ENCODE measurements at regions not wholly inside any gene's neighbourhood (a gene's known extent, or its start where the extent isn't known, plus 50 kb on each side); places are given as distances from the start of the nearest gene placed in this dataset.

DNA sequence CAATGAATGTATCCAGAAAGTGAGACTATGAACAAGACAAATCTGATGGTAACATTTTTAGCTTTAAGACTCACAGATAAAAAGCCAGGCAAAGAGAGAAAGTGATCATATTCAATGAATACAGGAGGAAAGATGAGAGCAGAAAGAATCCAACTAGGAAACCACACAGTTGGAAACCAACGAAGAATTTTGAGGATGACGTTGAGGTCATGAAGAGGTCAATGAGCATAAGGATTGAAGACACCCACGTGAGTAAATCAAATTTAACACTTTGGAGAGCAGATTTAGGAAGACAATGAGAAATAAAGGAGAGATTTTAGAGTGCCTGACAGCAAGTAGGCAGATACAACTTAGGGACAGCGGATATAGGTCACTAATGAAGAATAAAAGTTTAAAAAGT is 948.1 kb downstream of the KCNJ2 start:
- Mint-ChIP-seq H3K27me3 (no peaks in the 10 kb centered on the region), H3K36me3 (no peaks in the 10 kb centered on the region), H3K4me3 (no peak overlapping the region), H3K4me1 (no peaks in the 10 kb centered on the region), H3K27ac (no peak overlapping the region), H3K9me3 (peaks cover 0 to 19% (median 6%) of the 10 kb centered on the region in 5 donors)
- H3K9me3 ChIP-seq (ENCODE audit: low read length) = no peaks in the 10 kb centered on the region
- H3K4me1 ChIP-seq (ENCODE audit: insufficient read depth, low read length) = no peaks in the 10 kb centered on the region
- H3K36me3 ChIP-seq (ENCODE audit: insufficient read depth, low read length) = no peaks in the 10 kb centered on the region
- no peak overlapping the region for H3K4me3 ChIP-seq (ENCODE audit: low read length)
- H3K27ac ChIP-seq (ENCODE audit: low read depth, low read length) = no peak overlapping the region
- no peaks in the 10 kb centered on the region for H3K27me3 ChIP-seq (ENCODE audit: insufficient read depth, low read length, poor library complexity, severe bottlenecking)
- DNase-seq = no peak
- ChIA-PET POLR2A (no interaction called here), CTCF (no interaction called here)

DNA sequence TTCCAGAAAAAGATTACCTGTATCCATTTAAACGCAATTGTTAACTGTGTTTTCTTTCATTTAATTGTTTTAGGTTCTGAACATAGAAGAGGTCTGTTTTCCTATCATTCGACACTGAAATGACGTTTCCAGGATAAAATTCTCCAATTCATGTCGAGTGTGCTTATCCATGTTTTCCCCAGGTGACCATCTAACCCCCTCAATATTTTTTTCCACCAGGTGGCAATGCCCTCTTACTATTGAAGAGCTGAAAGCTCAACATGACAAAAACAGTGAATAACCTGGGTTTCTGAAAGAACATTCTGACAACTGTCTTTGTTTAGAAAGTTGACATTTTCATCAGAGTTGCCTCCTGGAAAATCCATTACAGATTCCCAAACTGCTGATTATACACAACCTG is 948.7 kb downstream of the KCNJ2 start:
- peaks cover 0 to 19% (median 10%) of the 10 kb centered on the region in 5 donors for H3K9me3 Mint-ChIP-seq

DNA sequence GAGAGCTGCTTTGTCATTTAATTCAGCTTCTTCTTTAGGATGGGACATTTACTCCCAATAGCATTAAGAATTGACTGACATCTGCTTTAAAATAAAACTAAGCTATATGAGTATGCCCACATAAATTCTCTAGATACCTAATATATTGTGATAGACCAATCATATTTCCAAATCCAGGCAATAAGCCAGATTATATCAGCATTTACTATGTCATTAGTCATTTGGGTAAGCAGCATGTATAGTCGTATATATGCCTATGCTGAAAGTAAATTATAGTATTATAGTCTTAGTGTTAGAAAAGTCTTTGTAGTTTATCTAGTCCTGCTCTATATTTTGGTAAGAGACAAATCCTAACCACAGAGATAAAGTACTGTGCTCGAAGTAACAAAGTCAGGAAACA is 958.1 kb downstream of the KCNJ2 start:
- Histone ChIP-seq H3K9me3 (ENCODE audit: low read length) (no peaks in the 10 kb centered on the region), H3K36me3 (ENCODE audit: insufficient read depth, low read length) (no peaks in the 10 kb centered on the region), H3K27ac (ENCODE audit: low read depth, low read length) (no peak overlapping the region), H3K4me3 (ENCODE audit: low read length) (no peak overlapping the region), H3K27me3 (ENCODE audit: insufficient read depth, low read length, poor library complexity, severe bottlenecking) (no peaks in the 10 kb centered on the region), H3K4me1 (ENCODE audit: insufficient read depth, low read length) (no peaks in the 10 kb centered on the region)
- CTCF ChIA-PET = no interaction called here
- Mint-ChIP-seq H3K4me3 (no peak overlapping the region), H3K9me3 (peaks cover 2 to 9% (median 4%) of the 10 kb centered on the region in 5 donors), H3K27ac (no peak overlapping the region), H3K4me1 (no peaks in the 10 kb centered on the region), H3K36me3 (no peaks in the 10 kb centered on the region), H3K27me3 (no peaks in the 10 kb centered on the region)
- no peak for DNase-seq
- POLR2A ChIA-PET = no interaction called here

More for the DNA sequence above, 948.7 kb downstream of the KCNJ2 start:
- Mint-ChIP-seq H3K36me3 (no peaks in the 10 kb centered on the region), H3K4me3 (no peak overlapping the region), H3K4me1 (no peaks in the 10 kb centered on the region), H3K27me3 (no peaks in the 10 kb centered on the region), H3K27ac (no peak overlapping the region)
- no peak overlapping the region for H3K4me3 ChIP-seq (ENCODE audit: low read length)
- H3K27ac ChIP-seq (ENCODE audit: low read depth, low read length) = no peak overlapping the region
- H3K9me3 ChIP-seq (ENCODE audit: low read length) = no peaks in the 10 kb centered on the region
- ChIA-PET POLR2A (no interaction called here), CTCF (no interaction called here)
- H3K27me3 ChIP-seq (ENCODE audit: insufficient read depth, low read length, poor library complexity, severe bottlenecking) = no peaks in the 10 kb centered on the region
- DNase-seq = no peak
- no peaks in the 10 kb centered on the region for H3K4me1 ChIP-seq (ENCODE audit: insufficient read depth, low read length)
- H3K36me3 ChIP-seq (ENCODE audit: insufficient read depth, low read length) = no peaks in the 10 kb centered on the region

DNA sequence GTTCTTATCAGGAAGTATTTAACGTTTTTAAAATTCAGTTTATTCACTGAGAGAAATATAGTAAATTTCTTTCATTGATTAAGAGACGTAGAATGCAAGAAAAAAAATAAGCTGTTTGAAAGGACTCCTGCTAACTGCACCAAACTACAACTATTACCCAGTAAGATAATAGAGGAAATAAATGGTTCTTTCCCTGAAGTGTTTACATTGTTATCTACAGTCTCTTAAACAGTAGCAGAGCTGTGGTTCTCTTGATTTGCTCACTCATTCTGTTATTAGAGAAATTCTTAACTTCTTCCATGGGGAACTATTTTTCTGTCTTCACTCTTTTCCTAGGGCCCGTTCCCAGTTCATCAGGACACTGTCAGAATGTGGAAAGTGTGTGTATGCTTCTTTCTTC is 973.0 kb downstream of the KCNJ2 start:
- Mint-ChIP-seq H3K9me3 (peaks cover 2 to 40% (median 5%) of the 10 kb centered on the region in 5 donors), H3K4me3 (no peak overlapping the region), H3K36me3 (no peaks in the 10 kb centered on the region), H3K4me1 (no peaks in the 10 kb centered on the region), H3K27me3 (no peaks in the 10 kb centered on the region), H3K27ac (no peak overlapping the region)
- Histone ChIP-seq H3K27ac (ENCODE audit: low read depth, low read length) (no peak overlapping the region), H3K4me3 (ENCODE audit: low read length) (no peak overlapping the region), H3K4me1 (ENCODE audit: insufficient read depth, low read length) (no peaks in the 10 kb centered on the region), H3K36me3 (ENCODE audit: insufficient read depth, low read length) (no peaks in the 10 kb centered on the region), H3K9me3 (ENCODE audit: low read length) (no peaks in the 10 kb centered on the region), H3K27me3 (ENCODE audit: insufficient read depth, low read length, poor library complexity, severe bottlenecking) (no peaks in the 10 kb centered on the region)
- CTCF ChIA-PET = no interaction called here
- POLR2A ChIA-PET = no interaction called here
- no peak for DNase-seq

DNA sequence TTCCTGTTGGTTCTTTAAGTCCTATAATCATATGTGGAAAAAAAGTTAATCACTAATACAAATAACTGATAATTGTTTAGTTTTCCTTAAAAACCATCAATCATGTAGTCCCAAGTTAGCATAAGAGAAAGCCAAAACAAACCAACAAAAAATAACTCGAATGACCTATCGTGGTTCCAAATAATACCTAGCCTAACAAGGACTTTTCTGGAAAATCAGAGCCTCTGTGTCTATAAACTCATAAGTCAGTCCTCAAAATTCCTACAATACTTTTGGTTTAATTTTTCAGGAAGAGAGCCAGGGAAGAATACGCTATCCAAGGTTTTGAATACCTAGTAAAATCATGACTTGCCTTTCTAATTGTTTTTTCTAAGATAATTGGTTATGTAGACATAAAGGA is 975.3 kb upstream of the SOX9 start:
- no peak overlapping the region for H3K4me3 Mint-ChIP-seq
- no peak overlapping the region for H3K27ac Mint-ChIP-seq
- Histone ChIP-seq H3K9me3 (ENCODE audit: low read length) (no peaks in the 10 kb centered on the region), H3K4me1 (ENCODE audit: insufficient read depth, low read length) (no peaks in the 10 kb centered on the region), H3K4me3 (ENCODE audit: low read length) (no peak overlapping the region), H3K36me3 (ENCODE audit: insufficient read depth, low read length) (no peaks in the 10 kb centered on the region), H3K27ac (ENCODE audit: low read depth, low read length) (no peak overlapping the region), H3K27me3 (ENCODE audit: insufficient read depth, low read length, poor library complexity, severe bottlenecking) (no peaks in the 10 kb centered on the region)
- no peak for DNase-seq
- ChIA-PET CTCF (no interaction called here), POLR2A (no interaction called here)
- peaks cover 0 to 40% (median 2%) of the 10 kb centered on the region in 5 donors for H3K9me3 Mint-ChIP-seq
- H3K4me1 Mint-ChIP-seq = no peaks in the 10 kb centered on the region
- H3K36me3 Mint-ChIP-seq = no peaks in the 10 kb centered on the region
- no peaks in the 10 kb centered on the region for H3K27me3 Mint-ChIP-seq

DNA sequence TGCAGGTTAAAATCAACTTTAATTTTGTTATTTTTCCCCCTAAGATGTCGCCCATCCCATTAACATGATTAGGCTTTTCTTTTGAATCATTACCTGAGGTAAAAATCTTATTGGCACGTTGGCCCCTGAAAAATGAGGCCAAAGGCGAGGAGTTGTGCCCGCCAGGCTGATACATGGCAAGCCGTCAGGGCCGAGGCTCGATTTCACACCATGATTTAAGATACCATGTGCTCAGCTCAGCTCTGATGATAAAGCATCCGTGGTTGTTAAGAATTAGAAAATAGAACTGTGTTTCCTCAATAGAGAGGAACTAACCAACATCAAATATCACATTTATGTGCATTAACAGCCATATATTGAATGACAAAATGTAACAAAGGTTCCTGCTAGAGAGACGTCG is 972.9 kb upstream of the SOX9 start:
- no peaks in the 10 kb centered on the region for H3K27me3 ChIP-seq (ENCODE audit: insufficient read depth, low read length, poor library complexity, severe bottlenecking)

DNA sequence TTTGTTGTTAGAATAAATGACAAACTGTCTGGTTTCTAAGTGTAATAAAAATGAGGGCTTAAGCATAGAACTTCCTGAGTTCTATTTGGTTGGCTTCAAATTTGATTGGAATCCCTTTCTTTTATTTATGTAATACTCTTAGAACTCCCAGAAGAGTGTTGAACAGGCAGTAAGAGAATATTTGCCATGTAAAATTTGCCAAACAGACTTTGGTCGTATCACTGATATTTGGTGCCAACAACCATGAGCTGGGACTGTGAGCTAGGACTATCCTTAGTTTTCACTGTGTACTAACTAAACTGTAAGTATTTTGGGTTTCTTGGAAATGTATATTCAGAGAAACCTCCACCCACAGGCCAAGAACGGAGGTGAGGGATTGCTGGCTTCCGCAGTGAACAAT is 971.2 kb upstream of the SOX9 start:
- no peaks in the 10 kb centered on the region for H3K4me1 ChIP-seq (ENCODE audit: insufficient read depth, low read length)
- H3K27ac ChIP-seq (ENCODE audit: low read depth, low read length) = no peak overlapping the region
- no peaks in the 10 kb centered on the region for H3K9me3 ChIP-seq (ENCODE audit: low read length)
- no peak overlapping the region for H3K4me3 ChIP-seq (ENCODE audit: low read length)
- Mint-ChIP-seq H3K36me3 (no peaks in the 10 kb centered on the region), H3K27me3 (no peaks in the 10 kb centered on the region), H3K4me1 (no peaks in the 10 kb centered on the region), H3K27ac (no peak overlapping the region), H3K9me3 (peaks cover 2 to 21% (median 3%) of the 10 kb centered on the region in 5 donors), H3K4me3 (no peak overlapping the region)
- H3K27me3 ChIP-seq (ENCODE audit: insufficient read depth, low read length, poor library complexity, severe bottlenecking) = no peaks in the 10 kb centered on the region
- DNase-seq = no peak
- CTCF ChIA-PET = no interaction called here
- POLR2A ChIA-PET = no interaction called here
- H3K36me3 ChIP-seq (ENCODE audit: insufficient read depth, low read length) = no peaks in the 10 kb centered on the region

More for the DNA sequence above, 972.9 kb upstream of the SOX9 start:
- Histone ChIP-seq H3K4me1 (ENCODE audit: insufficient read depth, low read length) (no peaks in the 10 kb centered on the region), H3K9me3 (ENCODE audit: low read length) (no peaks in the 10 kb centered on the region), H3K36me3 (ENCODE audit: insufficient read depth, low read length) (no peaks in the 10 kb centered on the region), H3K27ac (ENCODE audit: low read depth, low read length) (no peak overlapping the region), H3K4me3 (ENCODE audit: low read length) (no peak overlapping the region)
- no peak overlapping the region for H3K4me3 Mint-ChIP-seq
- ChIA-PET CTCF (no interaction called here), POLR2A (no interaction called here)
- peaks cover 0 to 22% (median 4%) of the 10 kb centered on the region in 5 donors for H3K9me3 Mint-ChIP-seq
- no peaks in the 10 kb centered on the region for H3K4me1 Mint-ChIP-seq
- H3K27me3 Mint-ChIP-seq = no peaks in the 10 kb centered on the region
- no peaks in the 10 kb centered on the region for H3K36me3 Mint-ChIP-seq
- no peak overlapping the region for H3K27ac Mint-ChIP-seq
- no peak for DNase-seq

DNA sequence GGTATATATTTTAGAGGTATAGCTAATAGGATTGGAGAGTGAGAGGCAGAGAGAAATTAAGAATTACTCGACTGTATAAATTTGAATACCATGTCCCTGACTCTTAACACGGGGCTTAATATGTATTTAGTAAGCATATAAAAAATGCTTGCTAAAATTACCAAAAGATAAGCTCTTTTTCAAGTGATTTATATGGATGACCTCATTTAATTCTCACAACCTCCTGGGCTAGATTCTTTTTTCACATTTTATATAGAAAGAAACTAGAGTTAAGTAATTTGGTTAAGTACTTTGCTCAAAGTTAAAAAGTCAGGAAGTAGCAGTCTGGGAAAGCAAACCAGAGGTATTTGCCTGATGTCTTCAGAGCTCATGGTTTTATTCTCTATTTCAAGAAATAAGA is 963.5 kb upstream of the SOX9 start:
- H3K27me3 Mint-ChIP-seq = no peaks in the 10 kb centered on the region
- DNase-seq = no peak
- H3K27ac ChIP-seq (ENCODE audit: low read depth, low read length) = no peak overlapping the region
- no peaks in the 10 kb centered on the region for H3K9me3 ChIP-seq (ENCODE audit: low read length)
- peaks cover 2 to 11% (median 8%) of the 10 kb centered on the region in 5 donors for H3K9me3 Mint-ChIP-seq
- H3K36me3 Mint-ChIP-seq = no peaks in the 10 kb centered on the region
- H3K4me1 ChIP-seq (ENCODE audit: insufficient read depth, low read length) = no peaks in the 10 kb centered on the region
- H3K36me3 ChIP-seq (ENCODE audit: insufficient read depth, low read length) = no peaks in the 10 kb centered on the region
- CTCF ChIA-PET = no interaction called here
- H3K4me1 Mint-ChIP-seq = no peaks in the 10 kb centered on the region
- no peaks in the 10 kb centered on the region for H3K27me3 ChIP-seq (ENCODE audit: insufficient read depth, low read length, poor library complexity, severe bottlenecking)
- H3K4me3 ChIP-seq (ENCODE audit: low read length) = no peak overlapping the region
- H3K27ac Mint-ChIP-seq = no peak overlapping the region
- no peak overlapping the region for H3K4me3 Mint-ChIP-seq
- POLR2A ChIA-PET = no interaction called here

DNA sequence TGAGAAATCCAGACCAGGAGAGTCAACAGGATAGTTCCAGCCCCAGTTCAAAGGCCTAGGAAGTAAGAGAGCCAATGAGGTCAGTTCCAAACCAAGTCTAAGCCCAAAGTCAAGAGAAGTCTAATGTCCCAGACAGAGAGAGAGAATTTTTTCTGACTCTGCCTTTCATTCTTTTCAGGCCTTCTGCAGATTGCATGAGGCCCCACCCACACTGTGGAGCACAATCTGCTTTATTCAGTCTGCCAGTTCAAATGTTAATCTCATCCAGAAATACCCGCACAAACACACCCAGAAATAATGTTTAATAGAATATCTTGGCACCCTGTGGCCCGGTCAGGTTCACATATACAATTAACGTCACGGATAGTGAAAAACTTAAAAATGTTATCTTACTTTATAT is 962.4 kb upstream of the SOX9 start:
- H3K27ac ChIP-seq (ENCODE audit: low read depth, low read length) = no peak overlapping the region
- Mint-ChIP-seq H3K36me3 (no peaks in the 10 kb centered on the region), H3K27me3 (no peaks in the 10 kb centered on the region), H3K4me1 (no peaks in the 10 kb centered on the region), H3K27ac (no peak overlapping the region), H3K4me3 (no peak overlapping the region), H3K9me3 (peaks cover 2 to 11% (median 8%) of the 10 kb centered on the region in 5 donors)
- POLR2A ChIA-PET = no interaction called here
- H3K4me1 ChIP-seq (ENCODE audit: insufficient read depth, low read length) = no peaks in the 10 kb centered on the region
- H3K9me3 ChIP-seq (ENCODE audit: low read length) = no peaks in the 10 kb centered on the region
- no peaks in the 10 kb centered on the region for H3K36me3 ChIP-seq (ENCODE audit: insufficient read depth, low read length)
- no peak overlapping the region for H3K4me3 ChIP-seq (ENCODE audit: low read length)
- CTCF ChIA-PET = no interaction called here
- H3K27me3 ChIP-seq (ENCODE audit: insufficient read depth, low read length, poor library complexity, severe bottlenecking) = no peaks in the 10 kb centered on the region
- no peak for DNase-seq

Measured in CD8-positive, alpha-beta memory T cell (primary cell).